Right atrium auricular region (tissue), 2 donors: ENCODE measurements at regions not wholly inside any gene's neighbourhood (a gene's known extent, or its start where the extent isn't known, plus 50 kb on each side); places are given as distances from the start of the nearest gene placed in this dataset.

Experiments used
- DNase-seq: peaks from one replicate; pipeline ENCODE4 v3.0.0-alpha.2; 2019; ENCODE audit warnings: low spot score
- H3K27ac ChIP-seq, 2 donors: fragments of 200-600 bp; sonication (generic); 1 replicate in 1 of 2; 2 replicates in 1 of 2; pipeline ENCODE4 v1.5.1; 2016 to 2019
- H3K27me3 ChIP-seq, 2 donors: fragments of 200-600 bp; sonication (generic); one replicate each; pipeline versions ENCODE4 v1.5.1 to v1.6.0; 2017 to 2019
- H3K36me3 ChIP-seq: fragments of 200-600 bp; sonication (generic); one replicate; pipeline ENCODE4 v1.5.1; 2016
- H3K4me1 ChIP-seq, 2 donors: fragments of 200-600 bp; sonication (generic); one replicate each; pipeline versions ENCODE4 v1.5.1 to v1.6.0; 2017 to 2019
- H3K4me3 ChIP-seq, 2 donors: fragments of 200-600 bp; sonication (generic); 1 replicate in 1 of 2; 2 replicates in 1 of 2; pipeline ENCODE4 v1.5.1; 2017 to 2019; ENCODE audit warnings: mild to moderate bottlenecking in 1 of 2, moderate library complexity in 1 of 2
- H3K9me3 ChIP-seq, 2 donors: fragments of 200-600 bp; sonication (generic); one replicate each; pipeline ENCODE4 v1.5.1; 2019
- CTCF ChIP-seq, 2 donors: fragments of 200-600 bp; sonication (generic); IDR thresholded peaks; one replicate each; pipeline ENCODE4 v1.5.1; 2019; ENCODE audit warnings: antibody characterized with exemption in 2 of 2

GRCh38 chr2:173625315-173625714, 270.6 kb downstream of the CDCA7 start:
- DNase-seq, result no peak
- H3K9me3 ChIP-seq, result no peaks in the 10 kb centered on the region
- no peaks in the 10 kb centered on the region for H3K36me3 ChIP-seq
- no peak overlapping the region for H3K27ac ChIP-seq
- no peak overlapping the region for H3K4me3 ChIP-seq
- no peaks in the 10 kb centered on the region for H3K4me1 ChIP-seq
- no peak for TF ChIP-seq CTCF (IDR thresholded peaks at IDR 0.05)
- no peaks in the 10 kb centered on the region for H3K27me3 ChIP-seq

- Histone ChIP-seq H3K27me3 (no peaks in the 10 kb centered on the region), H3K27ac (no peak overlapping the region), H3K4me3 (no peak overlapping the region), H3K4me1 (no peaks in the 10 kb centered on the region), H3K9me3 (no peaks in the 10 kb centered on the region), H3K36me3 (no peaks in the 10 kb centered on the region)
- no peak for TF ChIP-seq CTCF (IDR thresholded peaks at IDR 0.05)
- no peak for DNase-seq
These were observed 274.4 kb downstream of the CDCA7 start for GRCh38 chr2:173629076-173629475.

- H3K27me3 ChIP-seq, result no peaks in the 10 kb centered on the region
- H3K4me1 ChIP-seq, result no peaks in the 10 kb centered on the region
- TF ChIP-seq CTCF (IDR thresholded peaks at IDR 0.05), result no peak
- H3K27ac ChIP-seq, result peak overlapping the region in 1 of 2 donors; percentile 53
- H3K4me3 ChIP-seq, result no peak overlapping the region
- H3K9me3 ChIP-seq, result no peaks in the 10 kb centered on the region
- no peak for DNase-seq
- H3K36me3 ChIP-seq, result no peaks in the 10 kb centered on the region
These were observed 275.9 kb downstream of the CDCA7 start for GRCh38 chr2:173630425-173631126.

- peak overlapping the region in 1 of 2 donors; percentile 53 for H3K27ac ChIP-seq
- no peaks in the 10 kb centered on the region for H3K4me1 ChIP-seq
- TF ChIP-seq CTCF (IDR thresholded peaks at IDR 0.05), result no peak
- no peaks in the 10 kb centered on the region for H3K36me3 ChIP-seq
- H3K27me3 ChIP-seq, result no peaks in the 10 kb centered on the region
- H3K4me3 ChIP-seq, result no peak overlapping the region
- H3K9me3 ChIP-seq, result no peaks in the 10 kb centered on the region
- no peak for DNase-seq
These were observed 276.4 kb downstream of the CDCA7 start for GRCh38 chr2:173631127-173631460.

GRCh38 chr2:173644146-173644545, 289.5 kb downstream of the CDCA7 start:
- Histone ChIP-seq H3K4me3 (no peak overlapping the region), H3K27me3 (no peaks in the 10 kb centered on the region), H3K36me3 (no peaks in the 10 kb centered on the region), H3K9me3 (no peaks in the 10 kb centered on the region), H3K27ac (no peak overlapping the region), H3K4me1 (no peaks in the 10 kb centered on the region)
- no peak for TF ChIP-seq CTCF (IDR thresholded peaks at IDR 0.05)
- no peak for DNase-seq

GRCh38 chr2:173647681-173648311, 293.1 kb downstream of the CDCA7 start:
- Histone ChIP-seq H3K4me1 (no peaks in the 10 kb centered on the region), H3K9me3 (no peaks in the 10 kb centered on the region), H3K36me3 (no peaks in the 10 kb centered on the region), H3K27ac (peak overlapping the region in 1 of 2 donors; percentile 6), H3K27me3 (no peaks in the 10 kb centered on the region), H3K4me3 (no peak overlapping the region)
- no peak for DNase-seq
- TF ChIP-seq CTCF (IDR thresholded peaks at IDR 0.05), result no peak
